GM23338 (cell line): ENCODE measurements at regions not wholly inside any gene's neighbourhood (a gene's known extent, or its start where the extent isn't known, plus 50 kb on each side); places are given as distances from the start of the nearest gene placed in this dataset.

Source experiments
- ATAC-seq: fragments of 200-7000 bp; cut with Tn5 transposase; 3 replicates; pipeline ENCODE4 v1.9.1; 2020
- DNase-seq: peaks from one replicate; pipeline ENCODE4 v3.0.0-alpha.2; 2015; ENCODE audit warnings: low spot score
- H2AFZ ChIP-seq: fragments of 200-600 bp; sonication (generic); 2 replicates; pipeline ENCODE4 v1.8.0; 2016; ENCODE audit warnings: antibody characterized with exemption, mild to moderate bottlenecking, moderate library complexity
- H3F3A ChIP-seq: fragments of 200-600 bp; sonication (generic); replicated peaks from 2 replicates; pipeline ENCODE4 v1.8.0; 2017; ENCODE audit warnings: antibody characterized with exemption, mixed run types, low read depth
- H3K27ac ChIP-seq: fragments of 200-600 bp; sonication (generic); 2 replicates; pipeline ENCODE4 v1.6.1; 2016; ENCODE audit warnings: low read depth
- H3K27me3 ChIP-seq: fragments of 200-600 bp; sonication (generic); 2 replicates; pipeline ENCODE4 v1.8.0; 2016; ENCODE audit warnings: mild to moderate bottlenecking, mixed run types, moderate library complexity; ENCODE audit not compliant: insufficient read depth
- H3K36me3 ChIP-seq: fragments of 200-600 bp; sonication (generic); 2 replicates; pipeline ENCODE4 v1.8.0; 2016; ENCODE audit warnings: mild to moderate bottlenecking; ENCODE audit not compliant: insufficient read depth
- H3K4me1 ChIP-seq: fragments of 200-600 bp; sonication (generic); 2 replicates; pipeline ENCODE4 v1.8.0; 2016; ENCODE audit warnings: mild to moderate bottlenecking, moderate library complexity; ENCODE audit not compliant: insufficient read depth
- H3K4me2 ChIP-seq: fragments of 200-600 bp; sonication (generic); 2 replicates; pipeline ENCODE4 v1.7.1; 2017; ENCODE audit warnings: mixed run types
- H3K4me3 ChIP-seq: fragments of 200-600 bp; sonication (generic); 2 replicates; pipeline ENCODE4 v1.6.1; 2016; ENCODE audit warnings: mixed run types
- H3K79me2 ChIP-seq: fragments of 200-600 bp; sonication (generic); replicated peaks from 2 replicates; pipeline ENCODE4 v1.8.0; 2017; ENCODE audit warnings: mild to moderate bottlenecking; ENCODE audit not compliant: insufficient read depth
- H3K9me2 ChIP-seq: fragments of 200-600 bp; sonication (generic); 2 replicates; pipeline ENCODE4 v1.8.0; 2017; ENCODE audit not compliant: insufficient read depth
- H4K20me1 ChIP-seq: fragments of 200-600 bp; sonication (generic); replicated peaks from 2 replicates; pipeline ENCODE4 v1.8.0; 2017; ENCODE audit warnings: mild to moderate bottlenecking; ENCODE audit not compliant: insufficient read depth
- H3K27ac Mint-ChIP-seq: 2 replicates; pipeline ENCODE4 v1.8.0; 2020; ENCODE audit warnings: inconsistent platforms, mild to moderate bottlenecking, moderate library complexity, mixed read lengths
- H3K27me3 Mint-ChIP-seq: 3 replicates; pipeline ENCODE4 v1.8.0; 2022; ENCODE audit warnings: low read depth, mild to moderate bottlenecking, moderate library complexity, mixed read lengths, inconsistent platforms; ENCODE audit not compliant: insufficient read depth, poor library complexity
- H3K36me3 Mint-ChIP-seq: 3 replicates; pipeline ENCODE4 v1.8.0; 2021; ENCODE audit warnings: low read depth, mild to moderate bottlenecking, inconsistent platforms, moderate library complexity, mixed read lengths
- H3K4me1 Mint-ChIP-seq: 3 replicates; pipeline ENCODE4 v1.8.0; 2020; ENCODE audit warnings: mild to moderate bottlenecking, inconsistent platforms, mixed read lengths
- H3K4me3 Mint-ChIP-seq: 3 replicates; pipeline ENCODE4 v1.8.0; 2021; ENCODE audit warnings: moderate library complexity, mild to moderate bottlenecking, inconsistent platforms, mixed read lengths
- H3K9me3 Mint-ChIP-seq: 3 replicates; pipeline ENCODE4 v1.8.0; 2020; ENCODE audit warnings: moderate library complexity, mild to moderate bottlenecking, inconsistent platforms, mixed read lengths
- CREB1 ChIP-seq: fragments of 250-450 bp; sonication (Bioruptor Pico); IDR thresholded peaks from 2 replicates; pipeline ENCODE4 v1.5.0; 2020; ENCODE audit warnings: low read depth, mild to moderate bottlenecking, moderate library complexity
- CTCF ChIP-seq, 2 experiments: fragments of 200-600 bp in 1 of 2; sonication (generic) in 1 of 2; conservative IDR thresholded peaks; 2 replicates each; pipeline versions ENCODE4 v1.5.1 to v1.6.1; 2016 to 2017; ENCODE audit warnings: antibody characterized with exemption in 2 of 2, low read depth in 2 of 2, mild to moderate bottlenecking in 2 of 2, moderate library complexity in 1 of 2
- ETS1 ChIP-seq: IDR thresholded peaks from 2 replicates; pipeline ENCODE4 v1.6.1; 2016; ENCODE audit warnings: antibody characterized with exemption
- EZH2 ChIP-seq: fragments of 200-600 bp; sonication (generic); IDR thresholded peaks from one replicate; pipeline ENCODE4 v1.8.0; 2017; ENCODE audit warnings: antibody characterized with exemption, mild to moderate bottlenecking, low read depth; ENCODE audit not compliant: unreplicated experiment
- EZH2phosphoT487 ChIP-seq: fragments of 200-600 bp; sonication (generic); IDR thresholded peaks from one replicate; pipeline ENCODE4 v1.8.1; 2018; ENCODE audit warnings: antibody characterized with exemption; ENCODE audit not compliant: unreplicated experiment
- JUNB ChIP-seq: IDR thresholded peaks from one replicate; pipeline ENCODE4 v1.6.1; 2016; ENCODE audit warnings: antibody characterized with exemption; ENCODE audit not compliant: unreplicated experiment
- NANOG ChIP-seq: IDR thresholded peaks from 2 replicates; pipeline ENCODE4 v1.6.1; 2016; ENCODE audit warnings: antibody characterized with exemption, borderline replicate concordance
- POLR2AphosphoS5 ChIP-seq: IDR thresholded peaks from 2 replicates; pipeline ENCODE4 v1.6.1; 2016; ENCODE audit warnings: antibody characterized with exemption, low read depth
- REST ChIP-seq: IDR thresholded peaks from one replicate; pipeline ENCODE4 v1.6.1; 2018; ENCODE audit warnings: antibody characterized with exemption; ENCODE audit not compliant: unreplicated experiment
- STAT1 ChIP-seq: IDR thresholded peaks from one replicate; pipeline ENCODE4 v1.6.1; 2016; ENCODE audit warnings: antibody characterized with exemption; ENCODE audit not compliant: unreplicated experiment
- ZNF114 ChIP-seq: fragments of 250-450 bp; sonication (Bioruptor Pico); IDR thresholded peaks from 2 replicates; pipeline ENCODE4 v1.5.0; 2020; ENCODE audit warnings: mild to moderate bottlenecking, moderate library complexity
- ZNF331 ChIP-seq: fragments of 250-450 bp; sonication (Bioruptor Pico); IDR thresholded peaks from 2 replicates; pipeline ENCODE4 v1.5.0; 2020; ENCODE audit warnings: low read depth, mild to moderate bottlenecking, moderate library complexity
- ZNF462 ChIP-seq: fragments of 250-450 bp; sonication (Bioruptor Pico); IDR thresholded peaks from 2 replicates; pipeline ENCODE4 v1.5.0; 2020; ENCODE audit warnings: mild to moderate bottlenecking, moderate library complexity

- H4K20me1 ChIP-seq, result no peaks in the 10 kb centered on the region
- H3K9me3 Mint-ChIP-seq, result peaks cover 29% of the 10 kb centered on the region
- no peak overlapping the region for H3K4me3 Mint-ChIP-seq
- H3K4me3 ChIP-seq, result no peak overlapping the region
- H3K27me3 ChIP-seq, result no peaks in the 10 kb centered on the region
- no peaks in the 10 kb centered on the region for H3K79me2 ChIP-seq
- H3F3A ChIP-seq, result no peaks in the 10 kb centered on the region
- no peak overlapping the region for H3K4me2 ChIP-seq
- H3K27ac Mint-ChIP-seq, result no peak overlapping the region
- peaks cover 13% of the 10 kb centered on the region; the same call in 2 of the 3 replicates for H3K4me1 Mint-ChIP-seq
- no peak for DNase-seq
- peaks cover 4% of the 10 kb centered on the region for H3K4me1 ChIP-seq
- no peak overlapping the region for H3K27ac ChIP-seq
- 0 out of 2 replicates have a peak, but pooled peaks cover 6% of the 10 kb centered on the region for H3K9me2 ChIP-seq
- peaks cover 15% of the 10 kb centered on the region; the same call in 2 of the 3 replicates for H3K36me3 Mint-ChIP-seq
- H3K36me3 ChIP-seq, result no peaks in the 10 kb centered on the region; the same call in 1 of the 2 replicates
- no peaks in the 10 kb centered on the region for H3K27me3 Mint-ChIP-seq
- TF ChIP-seq POLR2AphosphoS5, result no peak
- TF ChIP-seq ZNF114 (CRISPR knock-in tag), result no peak
- no peak for TF ChIP-seq EZH2phosphoT487
- TF ChIP-seq JUNB, result no peak
- no peak for TF ChIP-seq CREB1 (CRISPR knock-in tag)
- TF ChIP-seq CTCF (conservative IDR thresholded peaks at IDR 0.05; ENCODE audit: low read depth in 2 of 2), result no peak
- no peak for TF ChIP-seq ETS1
- TF ChIP-seq ZNF331 (CRISPR knock-in tag), result no peak
- TF ChIP-seq REST, result no peak
- no peak for TF ChIP-seq EZH2
- TF ChIP-seq NANOG, result no peak
- TF ChIP-seq ZNF462 (CRISPR knock-in tag), result no peak
- no peak for TF ChIP-seq STAT1
- H2AFZ ChIP-seq, result no peak overlapping the region
- no peak for ATAC-seq
Measured at GRCh38 chr1:177802304-177802703, 167.6 kb downstream of the SEC16B start.
